Mammary epithelial cell (primary cell): ENCODE measurements at regions not wholly inside any gene's neighbourhood (a gene's known extent, or its start where the extent isn't known, plus 50 kb on each side); places are given as distances from the start of the nearest gene placed in this dataset.

Experiments used
- CTCF ChIP-seq, 2 donors: IDR thresholded peaks in 1 of 2; conservative IDR thresholded peaks in 1 of 2; 2 replicates each; pipeline ENCODE4 v1.5.1; 2011 to 2012; ENCODE audit warnings: inconsistent platforms in 2 of 2, low read length in 2 of 2, mild to moderate bottlenecking in 2 of 2, control low read depth in 1 of 2, low read depth in 1 of 2; ENCODE audit not compliant: insufficient read depth in 1 of 2; ENCODE audit errors: extremely low read depth in 1 of 2
- EZH2 ChIP-seq: IDR thresholded peaks from 2 replicates; pipeline ENCODE4 v1.6.1; 2012; ENCODE audit warnings: low read length, inconsistent platforms, borderline replicate concordance

DNA sequence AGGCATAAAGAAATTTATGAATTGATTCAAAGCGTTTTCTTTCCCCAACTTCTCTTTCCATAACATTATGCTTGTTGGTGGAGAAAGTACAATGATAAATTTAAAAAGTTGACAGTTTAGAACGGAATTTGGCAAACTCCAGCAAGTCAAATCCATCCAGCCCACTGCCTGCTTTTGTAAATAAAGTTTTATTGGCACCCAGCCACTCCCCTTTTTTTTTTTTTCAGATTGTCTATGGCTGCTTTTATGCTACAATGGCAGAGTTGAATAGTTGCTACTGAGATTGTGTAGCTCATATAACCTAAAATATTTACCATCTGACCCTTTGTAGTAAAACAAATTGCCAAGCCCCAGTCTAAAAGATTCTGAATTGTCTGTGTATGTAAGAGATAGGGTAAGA, 112.8 kb upstream of the RBMS3 start:
- TF ChIP-seq CTCF (conservative IDR thresholded peaks at IDR 0.05 in 1 of 2, IDR thresholded peaks at IDR 0.05 in 1 of 2; ENCODE audit: extremely low read depth in 1 of 2, insufficient read depth in 1 of 2, low read depth in 1 of 2, low read length in 2 of 2), result no peak
- no peak for TF ChIP-seq EZH2
